Stimulated activated CD4-positive, alpha-beta T cell treated with anti-CD3 and anti-CD28 coated beads, Interleukin-4, amount 100 ng/mL, for 24 hours (primary cell): ENCODE measurements at regions not wholly inside any gene's neighbourhood (a gene's known extent, or its start where the extent isn't known, plus 50 kb on each side); places are given as distances from the start of the nearest gene placed in this dataset.

Experiments used
- DNase-seq: peaks from one replicate; pipeline ENCODE4 v3.0.0-alpha.2; 2020

DNA sequence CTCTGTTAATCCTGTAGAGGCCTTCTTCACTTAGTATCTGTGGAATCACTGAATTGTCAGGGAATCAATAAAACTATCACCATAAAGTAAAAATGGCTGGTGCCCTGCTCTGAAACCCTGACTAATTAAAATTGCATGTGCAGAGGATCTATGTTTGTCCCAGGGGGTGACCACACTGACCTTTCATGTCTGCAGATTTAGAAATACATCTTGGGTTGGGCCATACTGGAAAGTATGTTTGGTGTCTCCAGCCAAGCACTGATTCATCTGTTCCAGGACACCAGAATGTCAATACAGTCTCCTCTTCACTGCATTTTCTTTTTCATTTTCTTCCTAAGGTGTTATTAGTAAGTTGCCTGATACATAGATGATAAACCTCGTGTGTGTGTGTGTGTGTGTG lies 490.9 kb upstream of the INTU start:
- DNase-seq = no peak

DNA sequence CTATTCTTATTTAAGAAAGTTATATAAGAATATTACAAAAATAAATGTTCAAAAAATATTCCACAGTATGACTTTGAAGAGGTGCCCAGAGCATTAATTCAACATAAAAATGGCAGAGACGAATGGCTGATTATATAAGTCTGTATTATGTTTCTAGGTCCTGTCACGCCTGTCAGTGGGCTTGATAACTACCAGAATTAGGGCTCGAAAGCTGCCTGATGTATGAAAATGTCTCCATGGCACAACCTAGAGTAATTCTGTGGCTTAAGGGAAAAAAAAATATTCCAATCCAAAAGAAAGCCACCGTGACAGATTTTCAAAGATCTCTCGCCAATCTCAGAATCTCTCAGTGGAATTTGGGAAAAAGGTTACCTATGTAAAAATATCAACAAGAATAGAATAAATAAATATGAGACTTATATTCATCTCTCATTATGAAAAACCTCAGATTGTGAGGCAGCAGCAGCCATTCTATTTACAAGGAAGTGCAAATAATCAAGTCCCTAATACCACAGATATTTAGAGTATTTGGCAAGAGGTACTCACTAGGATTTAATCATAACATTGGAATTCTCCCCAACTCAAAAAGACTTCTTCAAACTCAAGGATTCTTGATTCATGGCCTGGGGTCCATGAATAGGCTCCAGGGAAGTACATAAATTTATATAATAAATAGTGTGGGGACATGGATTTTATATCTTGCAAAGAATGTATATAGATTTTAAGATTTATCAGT lies 489.1 kb upstream of the INTU start:
- no peak for DNase-seq

DNA sequence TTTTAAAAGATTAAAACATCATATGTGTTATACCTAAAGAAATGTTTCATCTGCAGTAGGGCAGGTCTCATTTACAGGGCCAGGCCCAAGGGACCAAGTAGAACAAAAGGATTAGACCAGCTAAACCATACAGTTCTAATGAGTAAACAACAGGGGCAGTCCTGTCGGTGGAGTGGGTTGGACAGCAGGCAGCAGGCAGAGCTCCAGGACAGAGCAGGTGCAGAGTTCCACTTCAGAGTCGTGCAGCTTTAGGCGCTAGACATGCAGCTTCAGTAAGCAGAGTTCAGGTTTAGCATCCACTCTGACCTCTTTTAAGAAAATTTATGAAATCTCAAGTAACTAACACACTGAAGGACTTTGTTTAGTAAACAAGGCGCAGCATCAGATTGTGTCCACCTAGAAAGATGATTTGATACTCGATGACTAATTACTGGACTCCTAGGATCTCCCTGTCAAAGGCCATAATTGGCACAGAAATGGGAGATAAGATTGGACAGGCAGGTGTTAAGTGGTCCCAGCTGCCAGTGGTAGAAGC lies 487.7 kb upstream of the INTU start:
- DNase-seq = no peak

DNA sequence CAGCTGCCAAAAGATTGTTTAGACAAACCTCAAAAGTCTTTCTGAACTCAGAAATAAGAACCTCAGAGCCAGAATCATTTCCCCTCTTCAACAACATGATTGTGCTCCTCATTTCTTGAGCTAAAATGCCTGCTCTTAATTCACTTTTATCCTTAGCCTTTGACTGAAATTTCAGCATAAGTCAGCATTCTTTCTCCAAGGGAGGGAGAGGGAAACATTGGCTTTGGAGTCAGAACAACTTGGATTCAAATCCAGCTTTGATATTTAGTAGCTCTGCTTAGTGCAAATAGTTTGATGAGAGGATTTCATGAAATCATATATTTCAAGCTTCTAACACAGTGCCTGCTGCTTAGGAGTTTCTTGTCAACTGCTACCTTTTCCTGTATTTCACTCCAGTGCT lies 484.6 kb upstream of the INTU start:
- DNase-seq = no peak

DNA sequence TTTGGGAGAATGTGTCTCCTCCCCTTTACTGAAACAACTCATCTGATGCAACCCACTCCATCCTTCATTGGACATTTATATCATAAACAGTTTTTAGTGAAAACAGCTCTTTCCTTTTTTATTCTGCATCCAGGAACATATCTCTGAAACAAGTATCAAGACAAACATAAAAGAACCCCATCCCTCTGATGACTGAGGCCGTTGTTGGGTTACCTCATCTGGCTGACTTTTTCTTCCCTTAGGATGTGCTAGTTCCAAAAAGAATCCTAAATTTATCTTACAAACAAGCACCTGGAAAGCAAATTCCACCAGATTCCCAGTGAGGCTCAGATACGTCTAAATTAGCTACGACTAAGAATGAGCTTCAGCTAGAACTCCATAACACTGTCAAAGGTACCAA lies 483.7 kb upstream of the INTU start:
- DNase-seq = no peak

DNA sequence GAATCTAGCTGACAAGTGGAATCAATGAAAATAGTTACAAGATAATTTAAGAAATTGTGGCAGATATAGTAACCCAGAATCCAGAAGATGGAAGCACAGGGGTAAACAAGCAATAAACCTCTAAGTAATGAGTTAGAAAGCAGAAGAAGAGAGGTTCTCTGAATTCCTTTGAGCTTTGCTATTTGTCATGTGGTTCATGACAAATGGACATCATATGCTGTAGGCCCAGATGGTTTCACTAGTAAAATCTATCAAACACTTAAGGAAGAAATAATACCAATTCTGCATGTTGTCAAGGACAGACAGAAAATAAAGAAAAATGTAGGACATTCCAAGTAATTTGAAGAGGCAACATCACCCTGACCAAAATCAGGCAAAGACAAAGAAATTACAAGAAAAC lies 480.8 kb upstream of the INTU start:
- DNase-seq = no peak

DNA sequence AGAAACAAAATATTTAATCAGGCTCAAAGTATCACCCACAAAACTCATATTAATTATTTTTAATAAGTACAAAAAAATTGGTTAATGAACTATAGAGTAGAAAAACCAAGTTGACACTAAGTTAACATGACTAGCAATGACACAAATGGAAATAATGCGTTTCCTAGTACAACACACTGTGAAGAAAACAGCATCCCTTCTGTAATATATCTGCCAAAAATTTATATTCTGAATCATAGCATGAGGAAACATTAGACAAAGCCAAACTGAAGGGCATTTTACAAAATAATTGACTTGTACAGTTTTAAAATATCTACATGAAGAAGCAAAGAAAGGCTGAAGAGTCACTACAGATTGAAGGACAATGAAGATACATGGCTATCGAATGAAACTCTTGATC lies 477.6 kb upstream of the INTU start:
- DNase-seq = no peak

DNA sequence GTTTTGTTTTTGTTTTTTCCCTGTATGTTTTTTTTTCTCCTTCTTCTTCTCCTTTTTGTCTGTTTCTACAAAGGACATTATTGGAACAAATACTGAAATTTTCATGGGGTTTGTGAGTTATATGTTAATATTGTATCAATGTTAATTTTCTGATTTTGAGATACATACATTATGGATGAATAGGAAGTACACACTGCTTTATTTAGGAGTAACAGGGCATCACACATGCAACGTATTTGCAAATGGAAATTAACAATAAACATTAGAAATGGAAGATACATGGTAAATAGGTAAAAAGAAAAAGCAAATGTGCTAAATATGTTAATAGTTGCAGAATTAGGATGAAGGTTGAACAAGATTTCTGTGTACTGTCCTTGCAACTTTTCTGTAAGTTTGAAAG lies 477.2 kb upstream of the INTU start:
- DNase-seq = no peak

DNA sequence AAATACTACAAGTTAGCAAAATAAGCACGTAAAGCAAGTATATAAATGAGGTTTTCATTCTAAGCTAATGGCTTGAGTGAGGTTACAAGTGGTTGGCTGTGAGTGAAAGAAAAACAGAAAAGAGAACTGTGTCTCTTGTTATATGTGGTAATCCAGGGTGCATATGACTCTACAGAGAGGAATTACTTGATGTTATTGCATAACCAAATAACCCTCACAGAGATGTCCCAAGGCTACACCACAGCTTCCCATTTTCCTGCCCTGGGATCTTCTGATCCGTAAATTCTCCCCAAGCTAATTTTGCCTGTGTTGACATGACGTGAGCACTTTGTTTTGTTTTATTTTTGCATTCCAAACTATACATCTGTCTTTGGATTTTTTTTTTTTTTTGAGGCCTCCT lies 470.0 kb upstream of the INTU start:
- no peak for DNase-seq

DNA sequence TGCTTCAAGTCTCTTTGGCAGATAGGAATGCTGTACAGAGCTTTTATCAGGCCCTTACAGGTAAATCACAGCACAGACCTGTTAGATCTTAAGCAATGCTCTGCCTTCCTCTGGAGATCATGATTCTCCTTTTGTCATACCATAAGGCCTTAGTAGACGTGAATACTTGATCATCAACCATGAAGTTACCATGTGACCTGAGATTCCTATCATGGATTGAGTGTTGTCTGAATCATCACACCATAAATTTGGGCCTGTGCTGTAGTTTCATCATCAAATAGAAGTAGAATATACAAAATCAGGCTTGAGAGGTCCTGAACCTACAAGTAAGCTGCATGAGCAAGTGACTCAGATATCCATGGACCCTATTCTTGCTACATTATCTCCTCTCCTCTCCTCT lies 466.8 kb upstream of the INTU start:
- DNase-seq = no peak

DNA sequence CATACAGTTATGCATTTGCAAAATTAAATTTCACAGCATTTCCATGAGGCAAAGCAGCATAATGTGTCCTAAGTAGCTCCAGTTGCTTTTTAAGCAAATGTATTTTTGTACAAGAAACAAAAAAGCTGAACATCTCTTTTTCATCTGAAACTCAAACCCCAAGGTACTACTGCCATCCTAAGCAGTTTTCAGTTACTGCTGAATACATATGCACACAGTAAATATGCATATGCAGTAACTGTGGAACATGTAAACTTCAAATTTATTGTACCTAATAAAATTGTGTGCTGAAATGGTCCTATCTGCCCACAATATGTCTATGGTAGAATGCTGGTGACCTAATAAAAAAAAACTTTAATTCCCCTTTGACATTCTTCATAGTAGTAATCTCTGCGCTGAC lies 458.6 kb upstream of the INTU start:
- DNase-seq = no peak

DNA sequence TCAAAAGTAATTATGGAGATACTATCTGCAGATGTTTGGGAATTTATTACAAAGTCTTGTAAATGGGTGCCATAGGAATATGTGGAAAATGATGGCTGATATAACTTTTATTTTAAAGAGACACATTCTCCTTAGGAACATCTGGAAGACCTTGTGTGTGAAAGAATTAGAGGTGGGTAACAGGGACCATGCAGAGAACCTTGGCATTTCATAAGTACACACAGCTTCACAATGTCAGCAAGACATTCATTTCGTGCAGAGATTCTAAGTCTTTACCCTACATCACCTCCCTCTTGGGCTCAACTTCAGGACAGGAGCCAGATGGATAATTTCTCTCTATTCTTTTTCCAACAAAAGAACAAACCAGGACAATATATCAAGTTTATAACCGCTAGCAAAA lies 458.1 kb upstream of the INTU start:
- DNase-seq = no peak

DNA sequence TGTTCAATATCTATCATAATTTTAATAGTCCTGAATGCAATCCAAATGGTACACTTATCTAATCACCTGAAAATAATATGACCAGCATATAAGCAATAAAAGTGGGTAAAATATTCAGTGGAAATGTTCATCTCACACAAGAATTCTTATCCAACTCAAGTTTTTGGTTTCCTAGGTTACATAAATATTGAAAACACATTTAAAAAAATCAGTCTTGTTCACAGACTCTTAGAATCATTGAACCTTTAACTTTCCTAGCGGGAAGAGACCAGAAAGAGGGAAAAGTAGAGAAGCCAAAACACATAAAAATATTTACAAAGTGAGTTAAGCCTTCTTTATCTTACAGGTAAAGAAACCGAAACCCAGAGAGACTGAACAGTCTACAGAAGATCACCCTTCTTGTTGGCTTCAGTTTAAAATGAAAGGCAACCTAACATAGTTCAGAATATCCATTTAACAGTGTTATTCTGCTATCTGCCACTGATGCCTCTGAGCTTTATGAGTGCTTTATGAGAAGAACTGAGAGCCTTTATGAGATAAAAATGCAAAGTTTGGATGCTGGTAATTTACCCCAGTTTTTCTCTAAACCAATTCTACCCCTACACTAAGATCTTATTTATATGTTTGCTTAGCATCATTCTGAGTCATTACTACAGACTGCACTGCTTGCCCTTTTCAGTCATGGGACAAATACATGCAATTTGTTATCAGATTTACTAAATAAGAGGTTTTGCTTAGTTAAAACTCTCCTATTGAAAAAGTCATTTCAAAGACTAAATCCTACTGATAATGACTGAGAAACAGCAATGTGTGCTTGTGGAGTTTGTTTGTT lies 453.3 kb upstream of the INTU start:
- DNase-seq = no peak

DNA sequence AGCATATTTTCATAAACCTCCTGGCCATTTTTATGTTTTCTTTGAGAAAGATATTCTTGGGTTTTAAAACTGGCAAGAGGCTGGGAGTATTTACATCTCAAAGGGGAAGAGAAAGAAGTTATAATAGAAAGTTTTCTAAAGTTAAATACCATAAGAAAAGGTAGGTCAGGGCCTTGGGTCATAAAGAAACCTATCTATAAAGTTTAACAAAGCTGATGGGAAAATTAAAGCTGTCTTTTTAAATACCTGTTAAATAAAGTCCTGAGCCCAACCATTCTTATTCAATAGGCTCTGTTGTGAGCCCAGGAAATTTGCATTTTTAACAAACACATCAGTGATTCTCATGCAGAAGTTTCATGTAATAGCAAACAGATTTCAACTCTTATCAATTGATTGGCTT lies 451.8 kb upstream of the INTU start:
- no peak for DNase-seq

DNA sequence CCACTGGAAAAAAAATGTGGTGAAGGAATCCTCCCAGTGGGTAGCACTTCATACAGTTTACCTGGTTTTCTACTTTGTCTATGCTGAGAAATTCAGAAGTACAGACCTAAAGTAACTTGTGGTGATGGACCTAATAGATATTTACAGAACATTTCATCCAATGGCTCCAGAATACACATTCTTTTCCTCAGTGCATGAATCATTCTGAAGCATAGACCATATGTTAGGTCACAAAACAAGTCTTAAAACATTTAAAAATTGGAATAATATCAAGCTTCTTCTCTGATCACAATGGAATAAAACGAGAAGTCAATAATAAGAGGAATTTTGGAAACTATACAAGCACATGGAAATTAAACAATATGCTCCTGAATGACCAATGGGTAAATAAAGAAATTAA lies 450.1 kb upstream of the INTU start:
- DNase-seq = no peak

DNA sequence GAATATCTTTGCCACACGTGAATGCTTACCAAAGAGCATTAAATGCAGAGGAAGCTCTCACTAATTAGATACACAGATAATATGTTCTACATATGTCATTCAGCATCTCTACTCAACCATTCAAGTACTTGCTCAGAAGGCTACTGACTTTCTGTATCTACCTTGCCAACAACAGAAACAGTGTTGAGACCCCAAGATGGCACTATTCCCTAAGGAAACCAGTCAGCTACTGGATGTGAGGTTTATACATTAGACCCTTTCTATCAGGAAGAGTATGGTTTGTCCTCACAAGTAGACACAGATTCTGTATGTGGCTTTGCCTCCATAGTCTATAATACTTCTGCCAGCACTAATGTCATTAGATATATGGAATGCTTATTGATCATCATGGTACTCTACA lies 443.9 kb upstream of the INTU start:
- no peak for DNase-seq

DNA sequence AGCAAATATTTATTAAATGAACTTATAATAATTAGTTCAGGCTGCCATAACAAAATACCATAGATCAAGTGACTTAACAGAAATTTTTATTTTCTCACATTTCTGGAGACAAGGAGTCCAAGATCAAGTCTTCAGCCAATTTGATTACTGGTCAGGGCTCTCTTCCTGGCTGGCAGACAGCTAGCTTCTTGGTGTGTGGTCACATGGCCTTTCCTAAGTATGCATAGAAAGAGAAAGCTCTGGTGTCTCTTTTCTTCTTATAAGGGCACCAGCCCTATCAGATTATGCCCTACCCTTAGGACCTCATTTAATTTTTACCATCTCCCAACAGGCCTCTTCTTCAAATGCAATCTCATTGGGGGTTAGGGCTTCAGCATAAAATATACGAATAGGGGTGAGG lies 438.5 kb upstream of the INTU start:
- no peak for DNase-seq

DNA sequence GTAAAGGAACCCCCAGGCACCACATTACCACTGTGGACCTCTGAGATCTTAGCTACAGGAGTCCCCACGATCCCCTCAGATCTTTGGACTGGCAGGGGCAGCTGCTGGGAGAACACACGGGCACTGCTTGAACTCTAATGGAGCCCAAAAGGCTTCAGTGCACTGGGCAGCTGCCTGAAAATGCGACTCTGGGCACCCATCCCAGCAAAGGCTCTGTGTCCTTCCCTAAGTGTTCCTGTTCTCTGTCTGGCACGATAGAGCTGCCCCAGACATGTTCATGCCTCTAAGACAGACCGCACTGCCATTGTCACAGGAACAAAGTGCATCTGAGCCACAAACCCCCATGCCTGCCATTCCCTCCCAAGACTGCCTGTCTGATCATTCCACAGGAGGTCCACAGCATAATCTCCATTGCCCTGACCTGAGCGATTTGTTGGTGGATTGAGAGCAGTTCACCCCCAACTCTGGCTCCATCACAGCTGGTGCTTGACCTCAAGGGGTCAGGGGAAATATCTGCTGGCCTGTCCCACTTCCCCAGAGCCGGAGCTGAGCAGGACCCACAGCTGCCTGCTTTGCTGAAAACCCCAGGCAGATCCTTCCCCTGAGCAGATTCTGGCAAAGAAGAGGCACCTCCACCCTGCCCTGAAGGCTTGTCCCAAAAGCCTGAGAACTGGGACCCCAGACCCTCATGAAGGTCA lies 436.0 kb upstream of the INTU start:
- no peak for DNase-seq

DNA sequence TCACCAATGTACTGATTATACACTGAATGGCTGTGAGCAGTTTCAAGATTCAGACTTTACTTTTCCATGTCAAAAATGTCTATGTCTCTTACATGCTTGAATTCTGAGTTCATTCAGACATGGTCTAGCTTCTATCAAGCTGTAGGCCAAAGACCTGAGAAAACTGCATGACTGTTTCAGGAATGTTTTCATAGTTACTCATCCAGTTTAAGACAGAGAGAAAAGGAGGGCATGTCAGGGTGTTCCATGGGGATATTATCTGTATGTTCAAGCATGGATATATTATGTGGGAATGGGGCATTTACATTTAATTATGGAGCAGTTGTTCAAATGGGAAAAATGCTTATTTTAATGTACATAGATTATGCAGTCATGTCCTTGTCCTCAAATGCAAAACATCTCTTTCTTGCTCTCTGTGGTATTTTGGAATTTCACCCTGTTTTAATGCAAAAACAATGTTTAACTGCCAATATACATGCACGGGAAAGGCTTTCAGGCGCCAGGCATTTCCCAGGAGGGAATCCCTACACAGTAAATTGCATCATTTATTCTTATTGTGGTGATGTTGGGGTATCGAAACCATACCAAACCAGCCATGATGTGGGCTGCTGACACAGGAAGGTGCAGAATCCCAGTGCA lies 429.1 kb upstream of the INTU start:
- DNase-seq = no peak

DNA sequence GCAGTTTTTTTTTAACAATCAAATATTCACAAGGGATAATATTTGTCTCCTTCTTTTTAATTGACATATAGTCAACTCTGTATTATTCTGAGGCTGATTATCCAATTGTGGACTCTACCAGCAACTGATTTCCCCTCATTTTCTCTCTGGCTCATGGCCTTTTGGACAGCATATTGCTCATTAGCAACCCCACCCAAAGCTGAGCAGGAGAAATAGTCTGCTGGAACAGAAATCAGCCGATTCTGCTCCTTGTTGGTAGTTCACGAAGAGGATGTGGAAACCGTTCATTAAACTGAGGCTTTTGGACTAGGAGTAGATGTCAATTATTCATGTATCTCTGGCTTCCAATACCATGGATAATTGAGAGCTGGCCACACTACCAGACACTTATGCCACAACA lies 428.4 kb upstream of the INTU start:
- DNase-seq = no peak

DNA sequence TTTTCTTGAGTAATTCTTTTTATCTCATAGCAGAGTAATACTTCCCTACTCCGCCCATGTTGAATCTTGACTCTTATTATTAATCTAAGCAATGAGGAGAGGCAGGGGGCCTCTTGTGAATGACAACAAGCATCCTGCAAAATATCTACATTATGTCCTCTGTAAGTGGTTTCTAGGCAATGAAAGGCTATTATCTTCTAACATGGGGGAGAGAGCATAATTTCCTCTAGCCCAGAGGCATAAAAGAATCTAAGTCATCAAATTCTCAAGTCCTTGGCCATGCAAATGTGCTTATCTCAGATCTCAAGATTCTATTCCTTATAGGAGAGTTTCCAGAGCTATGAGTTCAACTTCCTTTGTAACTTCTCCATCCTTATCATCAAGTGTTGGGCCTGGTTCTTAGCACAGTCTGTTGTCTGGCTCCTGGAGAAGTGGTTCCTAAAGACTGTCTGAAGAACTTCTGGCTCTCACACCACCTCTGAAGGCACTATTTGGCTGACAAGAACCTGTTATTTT lies 423.1 kb upstream of the INTU start:
- no peak for DNase-seq

DNA sequence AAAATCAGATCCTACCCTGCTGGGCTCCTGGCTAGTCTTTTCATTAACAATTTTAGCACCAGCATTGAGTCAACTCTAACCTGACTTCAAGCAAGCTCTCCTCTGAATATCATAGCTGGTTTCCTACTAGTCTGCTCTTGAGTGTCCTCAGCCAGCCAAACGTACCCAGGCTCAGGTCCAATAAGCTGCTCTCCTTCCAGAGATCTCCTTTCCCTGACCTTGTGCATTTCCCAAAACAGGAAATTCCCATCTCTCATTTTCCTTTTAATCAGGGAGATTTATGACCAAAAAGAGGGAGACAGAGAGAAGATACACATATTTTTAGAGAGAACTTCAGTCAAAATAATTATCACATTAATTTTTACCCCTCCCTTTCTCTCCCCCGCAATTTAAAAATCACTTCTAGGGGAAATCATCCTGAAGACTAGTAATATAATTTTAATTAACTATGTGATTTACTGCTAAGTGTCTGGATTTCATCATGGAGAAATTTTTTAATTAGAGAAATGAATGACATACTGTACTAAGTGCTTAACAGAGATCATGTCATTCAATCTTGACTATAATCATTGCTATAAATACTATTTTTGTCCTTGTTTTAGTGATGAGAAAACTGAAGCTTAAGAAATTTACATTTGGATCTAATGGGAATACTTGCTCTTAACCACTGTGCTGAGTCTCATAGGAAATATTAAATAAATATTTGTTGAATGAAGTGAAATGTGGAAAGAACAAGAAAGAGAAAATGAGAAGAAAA lies 421.7 kb upstream of the INTU start:
- DNase-seq = no peak
